GM12878 (cell line): ENCODE measurements at regions not wholly inside any gene's neighbourhood (a gene's known extent, or its start where the extent isn't known, plus 50 kb on each side); places are given as distances from the start of the nearest gene placed in this dataset.

ENCODE experiments used
- ATAC-seq: fragments of 200-7000 bp; cut with Tn5 transposase; 3 replicates; pipeline ENCODE4 v1.9.1; 2020; ENCODE audit warnings: mild to moderate bottlenecking, moderate library complexity
- BruUV-seq: library from RNA; stranded (reverse); fragments of 400-500 nt; replicated peaks from 2 replicates; lab custom pipeline; 2021; lab: Mats Ljungman, UMichigan
- CTCF ChIA-PET: fragments of 300-600 bp; sonication (Branson Sonifier 250); formaldehyde crosslinking; extraction: SDS; loops from one replicate; lab custom pipeline; 2021; ENCODE audit warnings: inconsistent platforms; lab: Yijun Ruan, JAX
- POLR2A ChIA-PET: fragments of 350-600 bp; formaldehyde crosslinking; extraction: SDS; loops from one replicate; lab custom pipeline; 2021; ENCODE audit warnings: inconsistent platforms; lab: Charles Lee
- RAD21 ChIA-PET: fragments of 300-600 bp; sonication (Branson Sonifier 250); formaldehyde crosslinking; loops from one replicate; lab custom pipeline; 2023; ENCODE audit warnings: antibody characterized with exemption; ENCODE audit not compliant: unreplicated experiment; lab: Charles Lee
- SMC1A ChIA-PET: fragments of 300-600 bp; sonication (Branson Sonifier 250); formaldehyde crosslinking; loops from one replicate; lab custom pipeline; 2023; ENCODE audit not compliant: unreplicated experiment, uncharacterized antibody; lab: Charles Lee
- DNase-seq: peaks from one replicate; pipeline ENCODE4 v3.0.0-alpha.2; 2011; ENCODE audit warnings: low read depth, low spot score
- FAIRE-seq: peaks from 3 replicates; lab custom pipeline; 2011; peaks lifted over from hg19 to GRCh38; lab: Jason Lieb, UNC
- H2AFZ ChIP-seq: 2 replicates; pipeline ENCODE4 v1.6.0; 2011; ENCODE audit warnings: low read depth, low read length, control low read depth; ENCODE audit not compliant: control insufficient read depth
- H3K27ac ChIP-seq: 2 replicates; pipeline ENCODE4 v1.5.1; 2011; ENCODE audit warnings: control low read depth; ENCODE audit not compliant: control insufficient read depth, insufficient read depth
- H3K27me3 ChIP-seq, 2 experiments: replicated peaks in 1 of 2; 2 replicates each; pipeline versions ENCODE4 v1.6.0 to v1.6.1; 2011; ENCODE audit warnings: low read length in 1 of 2; ENCODE audit not compliant: control insufficient read depth in 2 of 2, insufficient read depth in 2 of 2
- H3K36me3 ChIP-seq, 2 experiments: 2 replicates each; pipeline ENCODE4 v1.5.1; 2011; ENCODE audit warnings: low read length in 1 of 2; ENCODE audit not compliant: control insufficient read depth in 2 of 2, insufficient read depth in 2 of 2
- H3K4me1 ChIP-seq: 2 replicates; pipeline ENCODE4 v1.6.1; 2011; ENCODE audit warnings: mild to moderate bottlenecking, low read length, moderate library complexity, mixed read lengths; ENCODE audit not compliant: control insufficient read depth, insufficient read depth
- H3K4me2 ChIP-seq: 2 replicates; pipeline ENCODE4 v1.6.0; 2011; ENCODE audit warnings: control low read depth; ENCODE audit not compliant: control insufficient read depth, insufficient read depth
- H3K4me3 ChIP-seq: fragments of 200-600 bp; sonication (generic); 2 replicates; pipeline ENCODE4 v1.5.1; 2016
- H3K79me2 ChIP-seq: 2 replicates; pipeline ENCODE4 v1.6.0; 2011; ENCODE audit warnings: low read length; ENCODE audit not compliant: control insufficient read depth, insufficient read depth
- H3K9ac ChIP-seq: 2 replicates; pipeline ENCODE4 v1.8.0; 2011; ENCODE audit warnings: low read length, control low read depth, mixed read lengths; ENCODE audit not compliant: control insufficient read depth, insufficient read depth
- H3K9me3 ChIP-seq: replicated peaks from 3 replicates; pipeline ENCODE4 v1.5.1; 2011; ENCODE audit warnings: mild to moderate bottlenecking, low read length; ENCODE audit not compliant: control insufficient read depth, insufficient read depth
- H4K20me1 ChIP-seq: 2 replicates; pipeline ENCODE4 v1.6.0; 2011; ENCODE audit not compliant: control insufficient read depth, insufficient read depth
- BCLAF1 ChIP-seq: fragments of 450-650 bp; IDR thresholded peaks from 2 replicates; pipeline ENCODE4 v1.6.1; 2017; ENCODE audit warnings: antibody characterized with exemption, mild to moderate bottlenecking, moderate library complexity
- CBFB ChIP-seq: IDR thresholded peaks from 2 replicates; pipeline ENCODE4 v1.6.1; 2016; ENCODE audit warnings: antibody characterized with exemption, low read depth
- EZH2 ChIP-seq: IDR thresholded peaks from 2 replicates; pipeline ENCODE4 v1.6.1; 2012; ENCODE audit warnings: low read depth, mild to moderate bottlenecking, control low read depth, inconsistent platforms, low read length, borderline replicate concordance; ENCODE audit not compliant: control insufficient read depth
- HDAC2 ChIP-seq: fragments of 200-600 bp; sonication (generic); IDR thresholded peaks from 2 replicates; pipeline ENCODE4 v1.6.1; 2017
- HSF1 ChIP-seq: fragments of 150-350 bp; IDR thresholded peaks from 2 replicates; pipeline ENCODE4 v1.6.1; 2014; ENCODE audit warnings: mild to moderate bottlenecking, low read depth, low read length
- IKZF1 ChIP-seq: fragments of 450-650 bp; conservative IDR thresholded peaks from 2 replicates; pipeline ENCODE4 v1.6.1; 2017; ENCODE audit warnings: antibody characterized with exemption, mild to moderate bottlenecking
- NR2C2 ChIP-seq: IDR thresholded peaks from 2 replicates; pipeline ENCODE4 v1.6.1; 2011; ENCODE audit warnings: borderline replicate concordance, low read depth; ENCODE audit not compliant: control insufficient read depth, insufficient read length
- PML ChIP-seq: IDR thresholded peaks from 2 replicates; pipeline ENCODE4 v1.6.1; 2012; ENCODE audit warnings: low read length, inconsistent platforms
- POU2F2 ChIP-seq: IDR thresholded peaks from 3 replicates; pipeline ENCODE4 v1.6.1; 2011; ENCODE audit warnings: low read depth, mild to moderate bottlenecking, low read length, borderline replicate concordance
- REST ChIP-seq: IDR thresholded peaks from 2 replicates; pipeline ENCODE4 v1.6.1; 2012; ENCODE audit warnings: mild to moderate bottlenecking, low read depth, low read length
- SPI1 ChIP-seq: IDR thresholded peaks from 2 replicates; pipeline ENCODE4 v1.6.1; 2011; ENCODE audit warnings: low read depth, mild to moderate bottlenecking, low read length, moderate library complexity, borderline replicate concordance; ENCODE audit not compliant: insufficient read depth
- STAT1 ChIP-seq: fragments of 450-650 bp; conservative IDR thresholded peaks from 2 replicates; pipeline ENCODE4 v1.6.1; 2014; ENCODE audit warnings: antibody characterized with exemption, mild to moderate bottlenecking
- WGBS: methylation state at CpG from one replicate; pipeline ENCODE4 v1.1.6; 2016; ENCODE audit warnings: low lambda C conversion rate; ENCODE audit not compliant: insufficient replicate concordance, insufficient coverage; ENCODE audit errors: missing lambda C conversion rate; 5-methylcytosine and 5-hydroxymethylcytosine counted together
- in situ Hi-C: fragments of 300-500 bp; cut with MboI; formaldehyde crosslinking; loops from 9 replicates; pipeline ENCODE4 v1.14.3; 2018; ENCODE audit warnings: mixed read lengths
- intact Hi-C: fragments of 100-400 bp; cut with micrococcal nuclease; formaldehyde crosslinking; loops from one replicate; pipeline ENCODE4 v1.14.2; 2022; ENCODE audit not compliant: unreplicated experiment
- TF ChIP-seq, protein P1 (sequence below), 3 experiments: IDR thresholded peaks in 2 of 3; conservative IDR thresholded peaks in 1 of 3; 2 replicates each; pipeline ENCODE4 v1.5.1; 2011; ENCODE audit warnings: low read depth in 3 of 3, low read length in 3 of 3, mild to moderate bottlenecking in 3 of 3, control low read depth in 2 of 3, moderate library complexity in 2 of 3, inconsistent platforms in 1 of 3, mixed read lengths in 1 of 3; ENCODE audit not compliant: control insufficient read depth in 2 of 3, insufficient read depth in 1 of 3; ENCODE audit errors: extremely low read depth in 1 of 3
- TF ChIP-seq, protein P2 (sequence below): fragments of 450-650 bp; IDR thresholded peaks from 2 replicates; pipeline ENCODE4 v1.6.1; 2017; ENCODE audit warnings: borderline replicate concordance

GRCh38 chr5:29882036-29882435 lies 1311.5 kb upstream of the CDH6 start:
- CTCF ChIA-PET = no interaction called here
- in situ Hi-C loops = no loop called here
- WGBS = 43% methylated on average over 8 of the region's 8 CpGs
- TF ChIP-seq BCLAF1 = no peak
- no peak for TF ChIP-seq HSF1
- no peak for TF ChIP-seq HDAC2
- TF ChIP-seq IKZF1 = no peak
- TF ChIP-seq STAT1 = no peak
- TF ChIP-seq REST = no peak
- TF ChIP-seq, protein P1, sequence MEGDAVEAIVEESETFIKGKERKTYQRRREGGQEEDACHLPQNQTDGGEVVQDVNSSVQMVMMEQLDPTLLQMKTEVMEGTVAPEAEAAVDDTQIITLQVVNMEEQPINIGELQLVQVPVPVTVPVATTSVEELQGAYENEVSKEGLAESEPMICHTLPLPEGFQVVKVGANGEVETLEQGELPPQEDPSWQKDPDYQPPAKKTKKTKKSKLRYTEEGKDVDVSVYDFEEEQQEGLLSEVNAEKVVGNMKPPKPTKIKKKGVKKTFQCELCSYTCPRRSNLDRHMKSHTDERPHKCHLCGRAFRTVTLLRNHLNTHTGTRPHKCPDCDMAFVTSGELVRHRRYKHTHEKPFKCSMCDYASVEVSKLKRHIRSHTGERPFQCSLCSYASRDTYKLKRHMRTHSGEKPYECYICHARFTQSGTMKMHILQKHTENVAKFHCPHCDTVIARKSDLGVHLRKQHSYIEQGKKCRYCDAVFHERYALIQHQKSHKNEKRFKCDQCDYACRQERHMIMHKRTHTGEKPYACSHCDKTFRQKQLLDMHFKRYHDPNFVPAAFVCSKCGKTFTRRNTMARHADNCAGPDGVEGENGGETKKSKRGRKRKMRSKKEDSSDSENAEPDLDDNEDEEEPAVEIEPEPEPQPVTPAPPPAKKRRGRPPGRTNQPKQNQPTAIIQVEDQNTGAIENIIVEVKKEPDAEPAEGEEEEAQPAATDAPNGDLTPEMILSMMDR (IDR thresholded peaks at IDR 0.05 in 2 of 3, conservative IDR thresholded peaks at IDR 0.05 in 1 of 3; ENCODE audit: control insufficient read depth in 2 of 3, extremely low read depth in 1 of 3, insufficient read depth in 1 of 3, low read depth in 3 of 3, low read length in 3 of 3) = no peak
- TF ChIP-seq PML = no peak
- no peak for TF ChIP-seq SPI1
- no peak for TF ChIP-seq NR2C2
- TF ChIP-seq, protein P2, sequence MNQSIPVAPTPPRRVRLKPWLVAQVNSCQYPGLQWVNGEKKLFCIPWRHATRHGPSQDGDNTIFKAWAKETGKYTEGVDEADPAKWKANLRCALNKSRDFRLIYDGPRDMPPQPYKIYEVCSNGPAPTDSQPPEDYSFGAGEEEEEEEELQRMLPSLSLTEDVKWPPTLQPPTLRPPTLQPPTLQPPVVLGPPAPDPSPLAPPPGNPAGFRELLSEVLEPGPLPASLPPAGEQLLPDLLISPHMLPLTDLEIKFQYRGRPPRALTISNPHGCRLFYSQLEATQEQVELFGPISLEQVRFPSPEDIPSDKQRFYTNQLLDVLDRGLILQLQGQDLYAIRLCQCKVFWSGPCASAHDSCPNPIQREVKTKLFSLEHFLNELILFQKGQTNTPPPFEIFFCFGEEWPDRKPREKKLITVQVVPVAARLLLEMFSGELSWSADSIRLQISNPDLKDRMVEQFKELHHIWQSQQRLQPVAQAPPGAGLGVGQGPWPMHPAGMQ = no peak
- TF ChIP-seq CBFB = no peak
- TF ChIP-seq POU2F2 = no peak
- TF ChIP-seq EZH2 = no peak

More at GRCh38 chr5:29882036-29882435, 1311.5 kb upstream of the CDH6 start:
- Histone ChIP-seq H3K27me3 (no peaks in the 10 kb centered on the region), H3K4me1 (no peaks in the 10 kb centered on the region), H3K4me2 (no peak overlapping the region), H3K27ac (no peak overlapping the region), H2AFZ (no peak overlapping the region), H3K36me3 (no peaks in the 10 kb centered on the region), H3K9me3 (no peaks in the 10 kb centered on the region), H3K4me3 (no peak overlapping the region), H4K20me1 (no peaks in the 10 kb centered on the region), H3K79me2 (no peaks in the 10 kb centered on the region), H3K9ac (no peak overlapping the region)
- FAIRE-seq (no peak), DNase-seq (no peak), ATAC-seq (no peak)
- BruUV-seq = no TSS peak
- ChIA-PET SMC1A (no interaction called here), RAD21 (no interaction called here), POLR2A (no interaction called here)
- intact Hi-C loops = no loop called here
